KMS-11 (cell line): ENCODE measurements at regions not wholly inside any gene's neighbourhood (a gene's known extent, or its start where the extent isn't known, plus 50 kb on each side); places are given as distances from the start of the nearest gene placed in this dataset.

Experiments used
- H2AFZ ChIP-seq: fragments of 200-600 bp; sonication (generic); 2 replicates; pipeline ENCODE4 v1.6.1; 2016; ENCODE audit warnings: antibody characterized with exemption, mixed run types, low read depth
- H3K27ac ChIP-seq: fragments of 200-600 bp; sonication (generic); 2 replicates; pipeline ENCODE4 v1.6.1; 2016; ENCODE audit warnings: mild to moderate bottlenecking, mixed run types
- H3K27me3 ChIP-seq: fragments of 200-600 bp; sonication (generic); 2 replicates; pipeline ENCODE4 v1.6.1; 2017; ENCODE audit warnings: mild to moderate bottlenecking, low read depth, mixed run types, moderate library complexity; ENCODE audit not compliant: insufficient read depth
- H3K36me3 ChIP-seq: fragments of 200-600 bp; sonication (generic); 2 replicates; pipeline ENCODE4 v1.6.1; 2017; ENCODE audit warnings: mild to moderate bottlenecking, mixed run types; ENCODE audit not compliant: insufficient read depth
- H3K4me1 ChIP-seq: fragments of 200-600 bp; sonication (generic); 2 replicates; pipeline ENCODE4 v1.6.1; 2016; ENCODE audit warnings: mild to moderate bottlenecking, low read depth, mixed run types; ENCODE audit not compliant: poor library complexity, severe bottlenecking
- H3K4me2 ChIP-seq: fragments of 200-600 bp; sonication (generic); 2 replicates; pipeline ENCODE4 v1.7.0; 2016; ENCODE audit warnings: mild to moderate bottlenecking, mixed run types
- H3K4me3 ChIP-seq: fragments of 200-600 bp; sonication (generic); IDR thresholded peaks from 2 replicates; pipeline ENCODE4 v1.6.1; 2017; ENCODE audit warnings: low read depth, low read length, mixed read lengths; ENCODE audit not compliant: insufficient read depth
- H3K79me2 ChIP-seq: fragments of 200-600 bp; sonication (generic); 2 replicates; pipeline ENCODE4 v1.6.1; 2016; ENCODE audit warnings: low read depth, mixed run types; ENCODE audit not compliant: insufficient read depth
- H3K9ac ChIP-seq: fragments of 200-600 bp; sonication (generic); 2 replicates; pipeline ENCODE4 v1.6.1; 2016; ENCODE audit warnings: mild to moderate bottlenecking, mixed run types
- H4K20me1 ChIP-seq: fragments of 200-600 bp; sonication (generic); 2 replicates; pipeline ENCODE4 v1.6.1; 2016; ENCODE audit warnings: mild to moderate bottlenecking, mixed run types; ENCODE audit not compliant: insufficient read depth
- CTCF ChIP-seq: fragments of 200-600 bp; sonication (generic); conservative IDR thresholded peaks from 2 replicates; pipeline ENCODE4 v1.6.1; 2017; ENCODE audit warnings: low read depth, mild to moderate bottlenecking, antibody characterized with exemption, low read length, moderate library complexity, mixed read lengths

GRCh38 chr7:18357691-18358090, 137.9 kb upstream of the HDAC9 start:
- Histone ChIP-seq H3K4me2 (no peak overlapping the region), H3K27me3 (no peaks in the 10 kb centered on the region), H3K4me1 (peaks cover 17% of the 10 kb centered on the region), H3K79me2 (no peaks in the 10 kb centered on the region), H3K27ac (no peak overlapping the region), H3K4me3 (no peak overlapping the region), H3K36me3 (no peaks in the 10 kb centered on the region), H2AFZ (no peak overlapping the region), H4K20me1 (no peaks in the 10 kb centered on the region), H3K9ac (no peak overlapping the region)
- peak; percentile 52 for TF ChIP-seq CTCF

GRCh38 chr7:18361756-18362155, 133.8 kb upstream of the HDAC9 start:
- no peak overlapping the region for H3K27ac ChIP-seq
- H3K4me2 ChIP-seq, result no peak overlapping the region
- H3K9ac ChIP-seq, result no peak overlapping the region
- no peaks in the 10 kb centered on the region for H4K20me1 ChIP-seq
- no peak overlapping the region for H3K4me3 ChIP-seq
- peaks cover 12% of the 10 kb centered on the region for H3K4me1 ChIP-seq
- no peak overlapping the region for H2AFZ ChIP-seq
- H3K36me3 ChIP-seq, result no peaks in the 10 kb centered on the region
- no peaks in the 10 kb centered on the region for H3K79me2 ChIP-seq
- no peak for TF ChIP-seq CTCF
- no peaks in the 10 kb centered on the region for H3K27me3 ChIP-seq

GRCh38 chr7:18363751-18364380, 131.7 kb upstream of the HDAC9 start:
- Histone ChIP-seq H2AFZ (no peak overlapping the region), H3K27ac (no peak overlapping the region), H3K79me2 (no peaks in the 10 kb centered on the region), H3K4me2 (no peak overlapping the region), H3K36me3 (no peaks in the 10 kb centered on the region), H3K9ac (no peak overlapping the region), H3K4me1 (peaks cover 12% of the 10 kb centered on the region), H3K4me3 (no peak overlapping the region), H4K20me1 (no peaks in the 10 kb centered on the region), H3K27me3 (no peaks in the 10 kb centered on the region)
- TF ChIP-seq CTCF, result no peak

GRCh38 chr7:18364396-18364795, 131.2 kb upstream of the HDAC9 start:
- no peak overlapping the region for H3K9ac ChIP-seq
- H3K27ac ChIP-seq, result no peak overlapping the region
- no peak for TF ChIP-seq CTCF

More at GRCh38 chr7:18364396-18364795, 131.2 kb upstream of the HDAC9 start:
- Histone ChIP-seq H3K27me3 (no peaks in the 10 kb centered on the region), H2AFZ (no peak overlapping the region), H3K79me2 (no peaks in the 10 kb centered on the region), H3K36me3 (no peaks in the 10 kb centered on the region), H3K4me1 (peaks cover 12% of the 10 kb centered on the region), H4K20me1 (no peaks in the 10 kb centered on the region), H3K4me2 (no peak overlapping the region), H3K4me3 (no peak overlapping the region)
